ENCODE measurements at regions not wholly inside any gene's neighbourhood (a gene's known extent, or its start where the extent isn't known, plus 50 kb on each side); places are given as distances from the start of the nearest gene placed in this dataset.

- ATAC-seq, result no peak
- TF ChIP-seq TOX (CRISPR knock-in tag; IDR thresholded peaks at IDR 0.05; ENCODE audit: borderline replicate concordance) (no peak), TCF4 (CRISPR knock-in tag; IDR thresholded peaks at IDR 0.05; ENCODE audit: borderline replicate concordance) (no peak), ESRRG (CRISPR knock-in tag; IDR thresholded peaks at IDR 0.05) (no peak), CSDC2 (CRISPR knock-in tag; IDR thresholded peaks at IDR 0.05) (no peak), CSRNP3 (CRISPR knock-in tag; IDR thresholded peaks at IDR 0.05) (no peak), ZFP3 (CRISPR knock-in tag; IDR thresholded peaks at IDR 0.05) (no peak), TSHZ2 (CRISPR knock-in tag; IDR thresholded peaks at IDR 0.05) (no peak), RARB (CRISPR knock-in tag; IDR thresholded peaks at IDR 0.05) (no peak), GLIS3 (CRISPR knock-in tag; IDR thresholded peaks at IDR 0.05) (no peak), ARNTL (CRISPR knock-in tag; IDR thresholded peaks at IDR 0.05; ENCODE audit: borderline replicate concordance, low read depth) (no peak), BACH2 (CRISPR knock-in tag; IDR thresholded peaks at IDR 0.05; ENCODE audit: borderline replicate concordance) (no peak), ISL1 (CRISPR knock-in tag; IDR thresholded peaks at IDR 0.05) (no peak), ZC3H10 (CRISPR knock-in tag; IDR thresholded peaks at IDR 0.05) (no peak), PPARA (CRISPR knock-in tag; IDR thresholded peaks at IDR 0.05; ENCODE audit: borderline replicate concordance) (no peak), PATZ1 (CRISPR knock-in tag; IDR thresholded peaks at IDR 0.05; ENCODE audit: borderline replicate concordance) (no peak), SNAI2 (CRISPR knock-in tag; IDR thresholded peaks at IDR 0.05) (no peak), POU6F1 (CRISPR knock-in tag; IDR thresholded peaks at IDR 0.05; ENCODE audit: borderline replicate concordance, low read depth) (no peak), ZFP30 (CRISPR knock-in tag; IDR thresholded peaks at IDR 0.05) (no peak), ZNF8 (CRISPR knock-in tag; IDR thresholded peaks at IDR 0.05) (no peak), ZNF70 (CRISPR knock-in tag; IDR thresholded peaks at IDR 0.05) (no peak)
These were observed 120.5 kb upstream of the NCOR2 start for GRCh38 chr12:124687917-124688316.

GRCh38 chr12:124687174-124687902, 119.9 kb upstream of the NCOR2 start:
- no peak for ATAC-seq
- TF ChIP-seq RARB (CRISPR knock-in tag; IDR thresholded peaks at IDR 0.05) (no peak), ISL1 (CRISPR knock-in tag; IDR thresholded peaks at IDR 0.05) (no peak), ZC3H10 (CRISPR knock-in tag; IDR thresholded peaks at IDR 0.05) (no peak), ZNF70 (CRISPR knock-in tag; IDR thresholded peaks at IDR 0.05) (no peak), OSR1 (CRISPR knock-in tag; IDR thresholded peaks at IDR 0.05) (no peak), ZNF8 (CRISPR knock-in tag; IDR thresholded peaks at IDR 0.05) (no peak), SNAI2 (CRISPR knock-in tag; IDR thresholded peaks at IDR 0.05) (no peak), ZFP3 (CRISPR knock-in tag; IDR thresholded peaks at IDR 0.05) (no peak), ZNF565 (CRISPR knock-in tag; conservative IDR thresholded peaks at IDR 0.05; ENCODE audit: low read depth) (no peak), ARNTL (CRISPR knock-in tag; IDR thresholded peaks at IDR 0.05; ENCODE audit: borderline replicate concordance, low read depth) (no peak), PPARA (CRISPR knock-in tag; IDR thresholded peaks at IDR 0.05; ENCODE audit: borderline replicate concordance) (no peak), TCF4 (CRISPR knock-in tag; IDR thresholded peaks at IDR 0.05; ENCODE audit: borderline replicate concordance) (no peak), GLIS3 (CRISPR knock-in tag; IDR thresholded peaks at IDR 0.05) (no peak), ZFP30 (CRISPR knock-in tag; IDR thresholded peaks at IDR 0.05) (no peak), CREB5 (CRISPR knock-in tag; IDR thresholded peaks at IDR 0.05; ENCODE audit: low read depth) (no peak)

Data from SK-N-SH treated with all-trans-retinoic acid at 6 μM for 48 hours (cell line).